WTC11 (cell line): ENCODE measurements at regions not wholly inside any gene's neighbourhood (a gene's known extent, or its start where the extent isn't known, plus 50 kb on each side); places are given as distances from the start of the nearest gene placed in this dataset.

Experiments
- ATAC-seq: fragments of 200-7000 bp; cut with Tn5 transposase; 2 replicates; pipeline ENCODE4 v1.10.0; 2021; ENCODE audit warnings: mild to moderate bottlenecking, moderate library complexity
- CTCF ChIA-PET: fragments of 300-600 bp; sonication (Branson Sonifier 250); formaldehyde crosslinking; loops from one replicate; lab custom pipeline; 2021; ENCODE audit warnings: antibody characterized with exemption; lab: Charles Lee
- POLR2A ChIA-PET: fragments of 350-600 bp; sonication (Branson Sonifier 250); formaldehyde crosslinking; loops from one replicate; lab custom pipeline; 2021; ENCODE audit warnings: antibody characterized with exemption; lab: Charles Lee
- DNase-seq: peaks from one replicate; pipeline ENCODE4 v3.0.0; 2021; ENCODE audit warnings: low spot score
- H3K27ac Mint-ChIP-seq: 2 replicates; pipeline ENCODE4 v1.8.0; 2021; ENCODE audit warnings: mixed read lengths
- H3K27me3 Mint-ChIP-seq: 2 replicates; pipeline ENCODE4 v1.8.0; 2021; ENCODE audit warnings: low read depth, mild to moderate bottlenecking, moderate library complexity, mixed read lengths
- H3K36me3 Mint-ChIP-seq: 2 replicates; pipeline ENCODE4 v1.8.0; 2021; ENCODE audit warnings: mixed read lengths
- H3K4me1 Mint-ChIP-seq: 2 replicates; pipeline ENCODE4 v1.8.0; 2022; ENCODE audit warnings: mixed read lengths
- H3K4me3 Mint-ChIP-seq: 2 replicates; pipeline ENCODE4 v1.8.0; 2021; ENCODE audit warnings: mild to moderate bottlenecking, moderate library complexity, mixed read lengths
- H3K9me3 Mint-ChIP-seq: 2 replicates; pipeline ENCODE4 v1.8.0; 2021; ENCODE audit warnings: mixed read lengths
- ATF1 ChIP-seq: sonication (generic); formaldehyde crosslinking; IDR thresholded peaks from 2 replicates; pipeline ENCODE4 v1.8.1; 2023; ENCODE audit warnings: mild to moderate bottlenecking, moderate library complexity, missing genetic modification reagents
- CREB1 ChIP-seq: sonication (generic); formaldehyde crosslinking; IDR thresholded peaks from 2 replicates; pipeline ENCODE4 v1.8.0; 2023; ENCODE audit warnings: mild to moderate bottlenecking, missing genetic modification reagents
- FOXJ3 ChIP-seq: sonication (generic); formaldehyde crosslinking; IDR thresholded peaks from 2 replicates; pipeline ENCODE4 v1.9.0; 2021; ENCODE audit warnings: missing genetic modification reagents, mild to moderate bottlenecking, borderline replicate concordance
- FOXP1 ChIP-seq: sonication (generic); formaldehyde crosslinking; IDR thresholded peaks from 2 replicates; pipeline ENCODE4 v1.8.0; 2022; ENCODE audit warnings: missing genetic modification reagents, mild to moderate bottlenecking, moderate library complexity, borderline replicate concordance
- GRHL2 ChIP-seq: fragments of 250-450 bp; sonication (Bioruptor Pico); IDR thresholded peaks from 2 replicates; pipeline ENCODE4 v1.8.0; 2022; ENCODE audit warnings: mild to moderate bottlenecking, moderate library complexity; ENCODE audit not compliant: insufficient replicate concordance, severe bottlenecking
- GTF2I ChIP-seq: fragments of 250-450 bp; sonication (Bioruptor Pico); conservative IDR thresholded peaks from 2 replicates; pipeline ENCODE4 v1.4.0; 2021; ENCODE audit warnings: mild to moderate bottlenecking
- HMGA2 ChIP-seq: fragments of 250-450 bp; sonication (Bioruptor Pico); IDR thresholded peaks from 2 replicates; pipeline ENCODE4 v1.4.0; 2021; ENCODE audit warnings: mild to moderate bottlenecking, moderate library complexity
- IRF2 ChIP-seq: sonication (generic); formaldehyde crosslinking; IDR thresholded peaks from 2 replicates; pipeline ENCODE4 v1.8.0; 2022; ENCODE audit warnings: low read depth, missing genetic modification reagents, borderline replicate concordance
- NFE2L1 ChIP-seq: sonication (generic); formaldehyde crosslinking; IDR thresholded peaks from 2 replicates; pipeline ENCODE4 v1.8.1; 2023; ENCODE audit warnings: missing genetic modification reagents
- NR2C2 ChIP-seq: sonication (generic); formaldehyde crosslinking; IDR thresholded peaks from 2 replicates; pipeline ENCODE4 v1.8.0; 2022; ENCODE audit warnings: mild to moderate bottlenecking, missing genetic modification reagents
- NR3C1 ChIP-seq: sonication (generic); formaldehyde crosslinking; conservative IDR thresholded peaks from 2 replicates; pipeline ENCODE4 v1.8.1; 2023; ENCODE audit warnings: low read depth, mild to moderate bottlenecking, missing genetic modification reagents
- PRRX2 ChIP-seq: fragments of 250-450 bp; sonication (Bioruptor Pico); IDR thresholded peaks from 2 replicates; pipeline ENCODE4 v1.8.0; 2021; ENCODE audit warnings: mild to moderate bottlenecking
- RELA ChIP-seq: sonication (generic); formaldehyde crosslinking; IDR thresholded peaks from 2 replicates; pipeline ENCODE4 v1.8.1; 2022; ENCODE audit warnings: missing genetic modification reagents, mild to moderate bottlenecking, borderline replicate concordance
- RORB ChIP-seq: fragments of 250-450 bp; sonication (Bioruptor Pico); IDR thresholded peaks from 2 replicates; pipeline ENCODE4 v1.9.0; 2021; ENCODE audit warnings: mild to moderate bottlenecking
- TEAD1 ChIP-seq: sonication (generic); formaldehyde crosslinking; IDR thresholded peaks from 2 replicates; pipeline ENCODE4 v1.8.0; 2022; ENCODE audit warnings: mild to moderate bottlenecking, missing genetic modification reagents
- ZNF263 ChIP-seq: sonication (generic); formaldehyde crosslinking; IDR thresholded peaks from 2 replicates; pipeline ENCODE4 v1.8.1; 2022; ENCODE audit warnings: low read depth, mild to moderate bottlenecking, moderate library complexity, missing genetic modification reagents
- ZNF423 ChIP-seq: fragments of 250-450 bp; sonication (Bioruptor Pico); IDR thresholded peaks from 2 replicates; pipeline ENCODE4 v2.1.2; 2022; ENCODE audit warnings: mild to moderate bottlenecking, moderate library complexity
- TF ChIP-seq, protein P1 (sequence below): sonication (generic); formaldehyde crosslinking; IDR thresholded peaks from 2 replicates; pipeline ENCODE4 v1.8.1; 2022; ENCODE audit warnings: low read depth, mild to moderate bottlenecking, moderate library complexity, missing genetic modification reagents, borderline replicate concordance
- TF ChIP-seq, protein P2 (sequence below): sonication (generic); formaldehyde crosslinking; IDR thresholded peaks from 2 replicates; pipeline ENCODE4 v1.8.0; 2023; ENCODE audit warnings: mild to moderate bottlenecking, missing genetic modification reagents
- TF ChIP-seq, protein P3 (sequence below): fragments of 250-450 bp; sonication (Bioruptor Pico); IDR thresholded peaks from 2 replicates; pipeline ENCODE4 v1.8.0; 2021; ENCODE audit warnings: mild to moderate bottlenecking
- TF ChIP-seq, protein P4 (sequence below): sonication (generic); formaldehyde crosslinking; IDR thresholded peaks from 2 replicates; pipeline ENCODE4 v1.8.1; 2022; ENCODE audit warnings: mild to moderate bottlenecking, moderate library complexity, missing genetic modification reagents
- TF ChIP-seq, protein P5 (sequence below): fragments of 250-450 bp; sonication (Bioruptor Pico); IDR thresholded peaks from 2 replicates; pipeline ENCODE4 v1.9.0; 2021; ENCODE audit warnings: mild to moderate bottlenecking
- TF ChIP-seq, protein P6 (sequence below): sonication (generic); formaldehyde crosslinking; conservative IDR thresholded peaks from 2 replicates; pipeline ENCODE4 v1.8.1; 2023; ENCODE audit warnings: mild to moderate bottlenecking, low read depth, missing genetic modification reagents, moderate library complexity
- TF ChIP-seq, protein P7 (sequence below): sonication (generic); formaldehyde crosslinking; IDR thresholded peaks from 2 replicates; pipeline ENCODE4 v1.8.1; 2023; ENCODE audit warnings: mild to moderate bottlenecking, missing genetic modification reagents, moderate library complexity
- TF ChIP-seq, protein P8 (sequence below): fragments of 250-450 bp; sonication (Bioruptor Pico); IDR thresholded peaks from 2 replicates; pipeline ENCODE4 v2.1.2; 2022; ENCODE audit warnings: mild to moderate bottlenecking, moderate library complexity

DNA sequence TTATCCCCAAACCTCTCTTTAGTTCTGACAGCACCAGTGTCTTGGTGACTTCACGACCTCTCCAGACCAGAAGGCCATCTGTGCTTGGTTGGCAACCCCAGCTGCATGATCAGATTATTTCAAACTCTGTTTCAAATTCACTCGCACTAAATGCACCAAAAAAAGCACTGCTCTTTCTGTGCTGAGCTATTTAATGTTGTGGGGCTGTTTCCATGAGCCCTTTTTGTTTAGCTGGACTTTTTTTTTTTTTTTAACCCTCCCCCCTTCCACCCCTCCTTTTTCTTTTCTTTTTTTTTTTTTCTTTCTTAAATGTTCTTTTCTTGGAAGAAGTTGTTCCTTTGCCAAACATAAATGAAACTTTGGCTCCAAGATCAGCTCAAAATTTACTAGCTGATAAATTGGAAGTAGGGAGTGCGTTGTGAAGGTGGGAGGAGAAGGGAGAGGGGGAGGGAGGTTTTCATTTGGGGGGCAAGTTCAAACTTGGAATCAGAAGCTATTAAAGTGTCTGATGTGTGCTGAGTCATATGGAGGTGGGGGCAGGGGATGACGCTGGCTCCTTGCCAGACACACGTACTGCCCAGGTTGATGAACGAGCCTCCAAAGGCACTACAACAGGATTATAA, 543.0 kb upstream of the TNP1 start:
- Mint-ChIP-seq H3K36me3 (no peaks in the 10 kb centered on the region), H3K4me1 (peaks cover 21% of the 10 kb centered on the region), H3K27ac (no peak overlapping the region), H3K9me3 (peaks cover 13% of the 10 kb centered on the region), H3K27me3 (no peaks in the 10 kb centered on the region; the same call in none of the 2 replicates), H3K4me3 (no peak overlapping the region)
- DNase-seq (no peak), ATAC-seq (no peak)
- ChIA-PET POLR2A (interaction anchor here (0.7 kb wide), 1 partner anchor 93 kb away, joined by 6 read pairs; no protein-coding TSS in a partner anchor), CTCF (no interaction called here)
- TF ChIP-seq IRF2 (CRISPR knock-in tag), result no peak
- no peak for TF ChIP-seq FOXP1
- TF ChIP-seq ZNF263 (CRISPR knock-in tag), result no peak
- no peak for TF ChIP-seq NR3C1 (CRISPR knock-in tag)
- TF ChIP-seq RORB (CRISPR knock-in tag), result no peak
- TF ChIP-seq CREB1 (CRISPR knock-in tag), result no peak
- TF ChIP-seq NR2C2 (CRISPR knock-in tag), result no peak
- no peak for TF ChIP-seq TEAD1 (CRISPR knock-in tag)
- TF ChIP-seq, protein P1, sequence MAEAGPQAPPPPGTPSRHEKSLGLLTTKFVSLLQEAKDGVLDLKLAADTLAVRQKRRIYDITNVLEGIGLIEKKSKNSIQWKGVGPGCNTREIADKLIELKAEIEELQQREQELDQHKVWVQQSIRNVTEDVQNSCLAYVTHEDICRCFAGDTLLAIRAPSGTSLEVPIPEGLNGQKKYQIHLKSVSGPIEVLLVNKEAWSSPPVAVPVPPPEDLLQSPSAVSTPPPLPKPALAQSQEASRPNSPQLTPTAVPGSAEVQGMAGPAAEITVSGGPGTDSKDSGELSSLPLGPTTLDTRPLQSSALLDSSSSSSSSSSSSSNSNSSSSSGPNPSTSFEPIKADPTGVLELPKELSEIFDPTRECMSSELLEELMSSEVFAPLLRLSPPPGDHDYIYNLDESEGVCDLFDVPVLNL (CRISPR knock-in tag), result no peak
- TF ChIP-seq, protein P2, sequence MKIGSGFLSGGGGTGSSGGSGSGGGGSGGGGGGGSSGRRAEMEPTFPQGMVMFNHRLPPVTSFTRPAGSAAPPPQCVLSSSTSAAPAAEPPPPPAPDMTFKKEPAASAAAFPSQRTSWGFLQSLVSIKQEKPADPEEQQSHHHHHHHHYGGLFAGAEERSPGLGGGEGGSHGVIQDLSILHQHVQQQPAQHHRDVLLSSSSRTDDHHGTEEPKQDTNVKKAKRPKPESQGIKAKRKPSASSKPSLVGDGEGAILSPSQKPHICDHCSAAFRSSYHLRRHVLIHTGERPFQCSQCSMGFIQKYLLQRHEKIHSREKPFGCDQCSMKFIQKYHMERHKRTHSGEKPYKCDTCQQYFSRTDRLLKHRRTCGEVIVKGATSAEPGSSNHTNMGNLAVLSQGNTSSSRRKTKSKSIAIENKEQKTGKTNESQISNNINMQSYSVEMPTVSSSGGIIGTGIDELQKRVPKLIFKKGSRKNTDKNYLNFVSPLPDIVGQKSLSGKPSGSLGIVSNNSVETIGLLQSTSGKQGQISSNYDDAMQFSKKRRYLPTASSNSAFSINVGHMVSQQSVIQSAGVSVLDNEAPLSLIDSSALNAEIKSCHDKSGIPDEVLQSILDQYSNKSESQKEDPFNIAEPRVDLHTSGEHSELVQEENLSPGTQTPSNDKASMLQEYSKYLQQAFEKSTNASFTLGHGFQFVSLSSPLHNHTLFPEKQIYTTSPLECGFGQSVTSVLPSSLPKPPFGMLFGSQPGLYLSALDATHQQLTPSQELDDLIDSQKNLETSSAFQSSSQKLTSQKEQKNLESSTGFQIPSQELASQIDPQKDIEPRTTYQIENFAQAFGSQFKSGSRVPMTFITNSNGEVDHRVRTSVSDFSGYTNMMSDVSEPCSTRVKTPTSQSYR (CRISPR knock-in tag), result no peak
- TF ChIP-seq ZNF423 (CRISPR knock-in tag), result no peak
- no peak for TF ChIP-seq FOXJ3
- TF ChIP-seq HMGA2, result no peak
- TF ChIP-seq, protein P3, sequence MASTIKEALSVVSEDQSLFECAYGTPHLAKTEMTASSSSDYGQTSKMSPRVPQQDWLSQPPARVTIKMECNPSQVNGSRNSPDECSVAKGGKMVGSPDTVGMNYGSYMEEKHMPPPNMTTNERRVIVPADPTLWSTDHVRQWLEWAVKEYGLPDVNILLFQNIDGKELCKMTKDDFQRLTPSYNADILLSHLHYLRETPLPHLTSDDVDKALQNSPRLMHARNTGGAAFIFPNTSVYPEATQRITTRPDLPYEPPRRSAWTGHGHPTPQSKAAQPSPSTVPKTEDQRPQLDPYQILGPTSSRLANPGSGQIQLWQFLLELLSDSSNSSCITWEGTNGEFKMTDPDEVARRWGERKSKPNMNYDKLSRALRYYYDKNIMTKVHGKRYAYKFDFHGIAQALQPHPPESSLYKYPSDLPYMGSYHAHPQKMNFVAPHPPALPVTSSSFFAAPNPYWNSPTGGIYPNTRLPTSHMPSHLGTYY (CRISPR knock-in tag), result no peak
- TF ChIP-seq, protein P4, sequence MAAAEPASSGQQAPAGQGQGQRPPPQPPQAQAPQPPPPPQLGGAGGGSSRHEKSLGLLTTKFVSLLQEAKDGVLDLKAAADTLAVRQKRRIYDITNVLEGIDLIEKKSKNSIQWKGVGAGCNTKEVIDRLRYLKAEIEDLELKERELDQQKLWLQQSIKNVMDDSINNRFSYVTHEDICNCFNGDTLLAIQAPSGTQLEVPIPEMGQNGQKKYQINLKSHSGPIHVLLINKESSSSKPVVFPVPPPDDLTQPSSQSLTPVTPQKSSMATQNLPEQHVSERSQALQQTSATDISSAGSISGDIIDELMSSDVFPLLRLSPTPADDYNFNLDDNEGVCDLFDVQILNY (CRISPR knock-in tag), result no peak
- TF ChIP-seq, protein P5, sequence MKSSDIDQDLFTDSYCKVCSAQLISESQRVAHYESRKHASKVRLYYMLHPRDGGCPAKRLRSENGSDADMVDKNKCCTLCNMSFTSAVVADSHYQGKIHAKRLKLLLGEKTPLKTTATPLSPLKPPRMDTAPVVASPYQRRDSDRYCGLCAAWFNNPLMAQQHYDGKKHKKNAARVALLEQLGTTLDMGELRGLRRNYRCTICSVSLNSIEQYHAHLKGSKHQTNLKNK (CRISPR knock-in tag), result no peak

DNA sequence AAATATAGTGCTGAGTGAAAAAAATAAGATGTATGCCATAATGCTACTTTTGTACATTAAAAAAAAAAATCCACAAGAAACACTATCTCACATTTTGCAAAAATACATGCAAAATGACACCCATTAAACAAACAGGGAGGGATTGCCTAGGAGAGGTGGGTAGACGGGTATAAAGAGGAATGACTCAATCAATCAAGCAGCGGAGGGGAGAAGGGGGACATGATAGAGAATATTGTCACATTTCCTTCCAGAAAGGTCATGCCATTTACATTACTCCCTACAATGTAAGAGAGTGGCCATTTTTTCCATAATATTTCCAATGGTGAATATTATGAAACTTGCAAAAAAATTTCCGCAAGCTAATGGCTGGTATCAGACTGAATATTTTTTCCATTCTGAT, 542.3 kb upstream of the TNP1 start:
- no peak for DNase-seq
- Mint-ChIP-seq H3K27ac (no peak overlapping the region), H3K36me3 (no peaks in the 10 kb centered on the region), H3K27me3 (no peaks in the 10 kb centered on the region; the same call in none of the 2 replicates), H3K9me3 (peaks cover 6% of the 10 kb centered on the region; the same call in 1 of the 2 replicates), H3K4me1 (peaks cover 21% of the 10 kb centered on the region), H3K4me3 (no peak overlapping the region)
- ChIA-PET POLR2A (no interaction called here), CTCF (no interaction called here)
- no peak for ATAC-seq
- TF ChIP-seq, protein P6, sequence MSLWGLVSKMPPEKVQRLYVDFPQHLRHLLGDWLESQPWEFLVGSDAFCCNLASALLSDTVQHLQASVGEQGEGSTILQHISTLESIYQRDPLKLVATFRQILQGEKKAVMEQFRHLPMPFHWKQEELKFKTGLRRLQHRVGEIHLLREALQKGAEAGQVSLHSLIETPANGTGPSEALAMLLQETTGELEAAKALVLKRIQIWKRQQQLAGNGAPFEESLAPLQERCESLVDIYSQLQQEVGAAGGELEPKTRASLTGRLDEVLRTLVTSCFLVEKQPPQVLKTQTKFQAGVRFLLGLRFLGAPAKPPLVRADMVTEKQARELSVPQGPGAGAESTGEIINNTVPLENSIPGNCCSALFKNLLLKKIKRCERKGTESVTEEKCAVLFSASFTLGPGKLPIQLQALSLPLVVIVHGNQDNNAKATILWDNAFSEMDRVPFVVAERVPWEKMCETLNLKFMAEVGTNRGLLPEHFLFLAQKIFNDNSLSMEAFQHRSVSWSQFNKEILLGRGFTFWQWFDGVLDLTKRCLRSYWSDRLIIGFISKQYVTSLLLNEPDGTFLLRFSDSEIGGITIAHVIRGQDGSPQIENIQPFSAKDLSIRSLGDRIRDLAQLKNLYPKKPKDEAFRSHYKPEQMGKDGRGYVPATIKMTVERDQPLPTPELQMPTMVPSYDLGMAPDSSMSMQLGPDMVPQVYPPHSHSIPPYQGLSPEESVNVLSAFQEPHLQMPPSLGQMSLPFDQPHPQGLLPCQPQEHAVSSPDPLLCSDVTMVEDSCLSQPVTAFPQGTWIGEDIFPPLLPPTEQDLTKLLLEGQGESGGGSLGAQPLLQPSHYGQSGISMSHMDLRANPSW (CRISPR knock-in tag), result no peak
- no peak for TF ChIP-seq ZNF423 (CRISPR knock-in tag)
- TF ChIP-seq GTF2I (CRISPR knock-in tag), result no peak
- TF ChIP-seq PRRX2, result no peak
- TF ChIP-seq ZNF263 (CRISPR knock-in tag), result no peak
- TF ChIP-seq NFE2L1, result no peak
- TF ChIP-seq, protein P7, sequence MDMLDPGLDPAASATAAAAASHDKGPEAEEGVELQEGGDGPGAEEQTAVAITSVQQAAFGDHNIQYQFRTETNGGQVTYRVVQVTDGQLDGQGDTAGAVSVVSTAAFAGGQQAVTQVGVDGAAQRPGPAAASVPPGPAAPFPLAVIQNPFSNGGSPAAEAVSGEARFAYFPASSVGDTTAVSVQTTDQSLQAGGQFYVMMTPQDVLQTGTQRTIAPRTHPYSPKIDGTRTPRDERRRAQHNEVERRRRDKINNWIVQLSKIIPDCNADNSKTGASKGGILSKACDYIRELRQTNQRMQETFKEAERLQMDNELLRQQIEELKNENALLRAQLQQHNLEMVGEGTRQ (CRISPR knock-in tag), result no peak
- TF ChIP-seq, protein P8, sequence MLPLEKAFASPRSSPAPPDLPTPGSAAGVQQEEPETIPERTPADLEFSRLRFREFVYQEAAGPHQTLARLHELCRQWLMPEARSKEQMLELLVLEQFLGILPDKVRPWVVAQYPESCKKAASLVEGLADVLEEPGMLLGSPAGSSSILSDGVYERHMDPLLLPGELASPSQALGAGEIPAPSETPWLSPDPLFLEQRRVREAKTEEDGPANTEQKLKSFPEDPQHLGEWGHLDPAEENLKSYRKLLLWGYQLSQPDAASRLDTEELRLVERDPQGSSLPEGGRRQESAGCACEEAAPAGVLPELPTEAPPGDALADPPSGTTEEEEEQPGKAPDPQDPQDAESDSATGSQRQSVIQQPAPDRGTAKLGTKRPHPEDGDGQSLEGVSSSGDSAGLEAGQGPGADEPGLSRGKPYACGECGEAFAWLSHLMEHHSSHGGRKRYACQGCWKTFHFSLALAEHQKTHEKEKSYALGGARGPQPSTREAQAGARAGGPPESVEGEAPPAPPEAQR (CRISPR knock-in tag), result no peak
- no peak for TF ChIP-seq ATF1 (CRISPR knock-in tag)
- TF ChIP-seq GRHL2 (CRISPR knock-in tag), result no peak
- no peak for TF ChIP-seq RELA
